Activated T-cell treated with anti-CD3 and anti-CD28 coated beads, Interleukin-2, amount 50 U/mL, for 48 hours (primary cell): ENCODE measurements at regions not wholly inside any gene's neighbourhood (a gene's known extent, or its start where the extent isn't known, plus 50 kb on each side); places are given as distances from the start of the nearest gene placed in this dataset.

Source experiments
- DNase-seq, 2 experiments: peaks; one replicate each; pipeline ENCODE4 v3.0.0-alpha.2; 2020

DNA sequence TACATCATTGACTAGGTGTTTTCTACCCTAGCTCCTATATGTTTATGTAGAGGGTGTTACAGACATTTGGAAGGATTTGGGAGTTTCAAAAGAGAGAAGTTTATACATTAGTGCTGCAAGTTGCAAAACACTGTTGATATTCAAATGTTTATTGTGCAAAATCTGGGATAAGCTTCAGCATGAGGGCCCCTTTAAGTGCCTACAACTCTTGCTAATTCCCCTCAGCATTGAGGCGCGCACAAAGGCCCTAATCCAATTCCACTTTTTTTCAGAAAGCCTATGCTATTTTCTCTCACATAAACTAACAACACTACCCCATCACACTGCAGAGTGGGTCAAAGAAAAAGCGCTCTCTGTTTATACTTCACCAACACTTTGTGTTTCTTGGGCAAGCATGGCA lies 208.0 kb downstream of the NR2F2 start:
- no peak for DNase-seq

DNA sequence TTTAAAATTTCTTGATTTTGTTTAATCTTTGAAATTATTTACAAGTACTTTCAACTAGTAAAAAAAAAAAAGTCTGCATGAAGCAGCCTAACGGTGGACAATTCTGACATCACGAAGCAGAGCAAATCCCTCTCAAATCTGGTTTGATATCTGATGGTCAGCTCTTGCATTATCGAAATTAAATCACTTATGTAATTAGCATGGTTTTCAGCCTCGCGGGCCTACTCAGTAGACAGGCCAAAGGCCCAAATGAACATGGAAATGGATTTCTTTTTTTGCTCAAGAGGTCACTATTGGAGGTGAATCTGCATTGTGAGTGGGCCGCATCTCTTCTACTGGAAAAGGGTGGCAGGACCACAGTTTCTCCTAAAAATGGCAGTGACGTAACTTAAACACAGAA lies 209.8 kb downstream of the NR2F2 start:
- DNase-seq: no peak

DNA sequence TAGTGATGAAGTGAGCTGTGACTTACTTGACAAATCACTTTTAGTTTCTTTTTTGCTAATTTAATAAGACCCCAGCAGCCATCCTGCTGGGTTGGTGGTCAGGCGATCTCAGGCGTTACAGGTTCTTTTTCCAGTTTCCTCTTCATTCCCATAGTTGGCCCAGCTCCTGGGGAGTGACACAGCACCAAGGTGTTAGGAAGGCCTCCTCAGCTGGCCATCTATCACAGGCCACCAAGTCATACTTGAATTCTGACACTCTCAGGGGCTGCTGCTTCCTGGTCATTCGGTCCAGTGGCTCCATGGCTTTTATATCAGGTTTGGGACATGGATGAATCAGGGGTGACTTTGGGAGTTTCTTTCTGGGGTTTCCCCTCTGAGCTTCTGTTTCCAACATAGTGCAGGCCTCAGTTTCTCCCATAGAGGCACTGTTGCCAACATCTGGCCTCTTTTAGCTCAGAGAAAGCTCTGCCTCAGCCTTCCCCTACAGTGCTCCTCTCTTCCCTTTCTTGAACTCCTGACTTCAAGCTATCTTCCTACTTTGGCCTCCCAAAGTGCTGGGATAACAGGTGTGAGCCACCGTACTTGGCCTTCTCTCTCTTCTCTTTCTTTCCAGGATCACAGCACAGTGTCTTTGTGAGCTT lies 211.8 kb downstream of the NR2F2 start:
- DNase-seq: no peak

DNA sequence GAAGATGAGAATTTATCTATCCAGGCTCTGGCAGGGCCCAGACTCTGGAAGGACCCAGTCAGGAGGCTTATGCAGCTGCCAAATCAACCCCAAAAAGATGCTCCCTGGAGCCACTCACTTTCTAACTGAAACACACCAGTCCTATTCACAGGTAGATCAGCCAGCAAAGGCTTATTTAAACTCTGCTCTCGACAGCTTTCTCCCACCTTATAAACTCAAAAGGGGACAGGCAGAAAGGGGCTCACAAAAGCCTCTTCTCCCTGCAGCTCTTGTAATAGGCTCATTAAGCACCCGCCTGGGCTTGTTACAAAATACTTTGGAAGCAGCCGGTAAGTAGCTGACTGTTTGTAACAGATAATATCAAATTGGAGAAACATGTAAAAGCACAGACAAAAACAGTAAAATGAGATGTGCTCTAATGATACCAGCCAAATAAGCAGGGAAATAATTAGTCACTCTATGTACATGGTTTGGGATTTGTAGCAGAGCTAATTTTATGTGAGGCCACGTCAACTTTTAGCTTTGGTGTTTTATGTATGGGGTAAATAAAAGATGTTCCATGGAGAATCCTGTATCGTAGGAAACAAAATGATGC lies 213.8 kb downstream of the NR2F2 start:
- DNase-seq: no peak

DNA sequence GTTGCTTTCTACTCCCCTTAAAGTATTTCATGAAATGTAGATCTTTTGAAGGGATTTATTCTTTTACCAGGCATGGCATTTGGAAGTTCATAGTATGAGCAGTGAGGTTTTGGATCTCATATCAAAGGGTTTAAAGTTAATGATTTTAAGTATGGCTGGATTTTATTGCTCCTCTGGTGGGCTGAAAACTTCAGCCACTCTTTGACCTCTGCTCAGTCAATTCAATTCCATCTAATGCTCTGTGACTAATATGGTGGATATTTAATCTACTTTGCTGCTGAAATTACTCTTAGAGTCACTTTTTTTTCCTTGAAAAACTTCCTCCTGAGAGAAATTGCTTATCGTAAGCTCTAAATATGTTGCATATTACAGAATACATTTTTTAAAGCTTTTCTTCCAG lies 218.6 kb downstream of the NR2F2 start:
- no peak for DNase-seq

DNA sequence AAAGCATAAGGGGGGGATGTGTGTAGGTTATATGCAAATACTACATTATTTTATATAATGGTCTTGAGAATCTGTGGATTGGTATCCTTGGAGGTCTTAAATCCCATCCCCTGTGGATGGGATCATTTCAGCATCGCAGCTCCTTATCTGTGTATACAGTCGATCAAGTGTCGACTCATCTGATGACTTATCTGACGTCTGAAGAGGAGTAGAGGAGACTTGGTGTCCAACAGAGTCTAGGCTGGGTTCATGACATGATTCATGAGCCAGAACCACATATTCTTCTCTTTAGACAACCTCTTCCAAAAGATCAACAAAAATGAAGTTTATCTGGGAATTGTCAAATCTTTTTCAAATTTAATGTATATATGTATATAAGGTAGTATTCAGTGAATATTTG lies 220.7 kb downstream of the NR2F2 start:
- no peak for DNase-seq

DNA sequence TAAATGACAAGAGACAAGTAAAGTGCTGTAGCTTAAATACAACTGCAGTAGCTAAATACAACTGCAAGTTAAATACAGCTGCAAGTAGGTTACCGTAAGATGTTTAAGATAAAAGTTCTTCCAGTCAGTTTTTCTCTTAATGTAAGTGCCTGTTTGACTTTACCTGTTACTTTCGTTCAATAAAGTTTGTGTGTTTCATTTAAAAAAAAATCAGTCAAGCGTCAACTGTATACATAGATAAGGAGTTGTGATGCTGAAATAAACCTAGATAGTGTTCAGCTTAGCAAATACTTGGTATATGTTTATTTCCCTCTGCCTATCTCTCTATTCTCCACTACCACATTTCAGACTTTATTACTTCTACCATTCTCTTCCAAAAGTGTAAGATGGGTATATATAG lies 221.2 kb downstream of the NR2F2 start:
- no peak for DNase-seq

DNA sequence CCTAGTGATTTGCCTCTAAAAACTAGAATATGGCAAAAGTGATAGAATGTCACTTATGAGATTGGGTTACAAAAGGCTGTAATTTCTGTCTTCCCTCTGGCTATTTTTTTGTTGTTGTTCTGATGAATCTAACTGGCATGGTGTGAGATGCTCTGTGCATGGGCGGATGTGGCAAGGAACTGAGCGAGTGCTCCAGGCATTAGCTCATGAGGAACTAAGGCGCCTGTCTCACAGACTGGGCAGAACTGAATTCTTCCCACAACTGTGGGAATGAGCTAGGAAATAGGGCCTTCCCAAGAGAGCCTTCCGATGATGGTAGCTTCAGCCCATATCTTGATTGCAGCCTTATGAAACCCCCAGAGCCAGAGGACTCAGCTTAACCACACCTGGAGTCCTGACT lies 222.5 kb downstream of the NR2F2 start:
- DNase-seq: no peak

DNA sequence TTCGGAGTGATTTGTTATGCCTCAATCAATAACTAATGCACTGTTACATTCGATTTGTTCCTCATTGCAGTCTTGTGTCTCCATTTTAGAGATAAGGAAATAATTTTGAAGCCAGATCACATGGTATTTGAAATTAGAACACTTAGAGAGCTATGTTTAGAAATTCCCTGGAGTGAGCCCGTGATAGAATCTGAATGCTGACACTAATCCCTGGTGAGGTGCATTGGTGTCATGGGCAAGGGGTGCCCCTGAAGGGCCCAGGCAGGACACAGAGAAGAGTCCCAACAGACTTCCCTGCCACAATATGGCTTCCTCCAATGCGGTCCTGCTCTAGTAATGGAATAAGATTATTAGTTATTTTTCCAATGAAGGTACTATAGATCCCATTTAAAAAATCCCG lies 223.0 kb downstream of the NR2F2 start:
- no peak for DNase-seq

DNA sequence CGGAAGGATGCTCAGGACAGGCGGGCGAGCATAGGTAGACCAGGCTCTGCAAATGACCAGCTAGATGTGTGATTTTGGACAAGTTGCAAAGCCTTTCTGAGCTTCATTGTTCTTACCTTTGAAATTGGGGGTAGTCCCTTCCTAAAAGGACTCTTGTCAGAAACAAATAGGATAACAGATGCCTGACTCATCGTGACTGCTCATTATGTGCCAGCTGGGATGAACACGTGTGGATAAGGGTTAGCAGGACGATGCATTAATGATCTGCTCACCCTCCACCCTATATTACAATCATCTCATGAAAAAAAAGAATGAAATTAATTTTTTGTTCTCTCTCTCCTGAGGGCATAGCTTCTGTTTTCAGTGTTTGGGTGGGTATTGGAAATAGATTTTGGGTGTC lies 223.4 kb downstream of the NR2F2 start:
- no peak for DNase-seq

DNA sequence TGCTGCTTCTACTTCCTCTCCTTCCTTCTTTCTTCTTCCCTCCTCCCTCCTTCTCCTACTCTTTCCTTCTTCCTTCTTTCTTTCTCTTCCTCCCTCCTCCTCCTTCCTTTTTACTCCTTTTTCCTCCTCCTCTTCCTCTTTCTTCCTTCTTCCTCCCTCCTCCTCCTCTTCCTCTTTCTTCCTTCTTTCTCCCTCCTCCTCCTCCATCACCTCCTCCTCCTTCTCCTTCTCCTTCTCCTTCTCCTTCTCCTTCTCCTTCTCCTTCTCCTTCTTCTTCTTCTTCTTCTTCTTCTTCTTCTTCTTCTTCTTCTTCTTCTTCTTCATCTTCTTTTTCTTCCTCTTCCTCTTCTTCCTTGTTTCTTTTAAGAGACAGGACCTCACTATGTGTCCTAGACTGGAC lies 224.0 kb downstream of the NR2F2 start:
- DNase-seq: no peak

DNA sequence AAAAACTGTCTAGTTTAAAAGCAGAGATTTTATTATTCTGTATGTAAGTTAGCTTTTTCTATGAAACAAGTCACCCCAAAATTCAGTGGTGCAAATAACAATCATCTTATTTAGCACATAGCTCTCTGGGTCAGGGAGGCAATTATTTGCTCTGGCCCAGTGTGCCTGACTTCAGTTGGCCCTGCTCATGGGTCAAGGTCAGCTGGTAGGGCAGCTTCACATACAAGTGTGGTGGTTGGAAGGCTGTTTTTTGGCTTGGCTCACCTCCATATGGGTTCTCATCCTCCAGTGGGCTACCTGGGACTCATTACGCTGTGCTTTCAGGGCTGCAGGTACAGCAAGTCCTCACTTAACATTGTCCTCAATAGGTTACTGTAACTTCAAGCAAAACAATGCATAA lies 228.6 kb downstream of the NR2F2 start:
- no peak for DNase-seq

DNA sequence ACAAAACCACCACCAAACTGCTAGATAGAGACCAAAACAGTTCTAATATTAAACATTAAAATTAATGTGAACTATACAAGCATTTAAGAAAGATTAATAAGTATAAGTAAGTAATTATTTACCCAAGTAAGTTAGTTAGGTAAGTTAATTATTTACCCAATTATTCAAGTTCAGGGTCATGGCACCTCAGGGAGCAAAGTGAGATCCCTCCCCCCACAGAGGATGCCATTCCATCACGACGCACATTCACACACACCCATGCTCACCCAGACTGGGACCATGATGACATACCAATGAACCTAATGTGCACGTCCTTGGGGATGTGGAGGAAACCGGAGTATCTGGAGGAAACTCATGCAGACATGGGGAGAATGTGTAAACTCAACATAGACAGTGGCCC lies 229.1 kb downstream of the NR2F2 start:
- DNase-seq: no peak

DNA sequence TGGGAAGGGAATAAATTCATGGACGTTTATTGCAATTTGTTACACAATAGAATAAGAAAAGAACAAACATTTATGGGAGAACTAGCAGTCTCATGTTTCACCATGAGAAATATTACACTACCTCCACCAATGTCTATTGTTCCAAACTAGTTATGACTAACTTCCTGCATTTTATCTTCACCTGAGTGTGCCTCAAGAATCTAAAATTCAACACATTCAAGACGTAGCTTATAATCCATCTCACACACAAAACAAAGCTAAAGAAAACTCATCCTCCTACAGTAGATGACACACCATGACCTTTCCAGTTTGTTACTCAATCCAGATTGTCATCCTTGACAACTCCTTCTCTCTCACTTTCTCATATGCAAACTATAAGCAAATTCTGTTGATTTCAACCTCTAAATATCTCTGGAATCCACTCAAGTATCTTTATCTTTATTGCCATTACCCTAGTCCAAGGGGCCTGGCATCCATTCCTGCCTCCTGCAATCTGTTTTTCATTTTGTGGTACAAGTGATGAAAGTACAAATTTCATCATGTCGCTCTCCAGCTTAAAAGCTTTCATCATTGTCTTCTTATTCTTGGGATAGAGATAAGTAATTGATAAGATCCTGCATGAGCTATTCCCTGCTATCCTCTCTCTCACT lies 229.9 kb downstream of the NR2F2 start:
- DNase-seq: no peak

DNA sequence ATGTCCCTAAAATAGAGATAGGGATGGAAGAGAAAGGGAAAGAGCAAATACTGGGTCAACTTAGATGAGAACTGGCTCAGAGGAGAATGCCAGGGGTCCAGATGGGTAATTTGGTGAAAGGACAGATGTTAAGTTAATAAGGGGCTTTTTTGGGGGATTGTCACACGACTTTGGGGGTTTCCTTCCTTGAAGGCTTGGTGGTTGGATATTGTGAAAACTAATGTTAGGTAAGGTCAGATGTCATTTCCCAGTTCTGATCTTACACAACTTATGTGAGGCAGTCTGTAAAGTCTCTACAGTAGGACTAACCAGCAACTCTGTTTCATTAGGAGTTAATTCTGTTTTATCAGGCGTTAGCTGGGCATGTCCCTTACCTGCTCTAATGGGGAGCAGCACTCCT lies 231.1 kb downstream of the NR2F2 start:
- no peak for DNase-seq

DNA sequence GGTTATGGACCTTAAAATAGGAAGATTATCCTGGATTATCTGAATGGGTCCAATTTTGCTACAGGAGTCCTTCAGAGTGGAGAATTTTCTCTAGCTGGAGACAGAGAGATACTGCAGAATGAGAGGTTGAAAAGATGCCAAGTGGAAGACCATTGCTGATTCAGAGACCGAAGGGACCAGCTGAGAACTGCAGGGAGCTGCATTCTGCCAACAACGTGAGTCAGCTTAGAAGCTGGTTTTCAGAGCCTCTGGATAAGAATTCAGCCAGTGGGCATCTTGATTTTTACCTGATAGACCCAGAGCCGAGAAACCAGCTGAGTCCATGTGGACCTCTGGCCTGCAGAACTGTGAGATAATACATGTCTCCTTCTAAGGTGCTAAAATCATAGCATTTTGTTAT lies 234.0 kb downstream of the NR2F2 start:
- no peak for DNase-seq

DNA sequence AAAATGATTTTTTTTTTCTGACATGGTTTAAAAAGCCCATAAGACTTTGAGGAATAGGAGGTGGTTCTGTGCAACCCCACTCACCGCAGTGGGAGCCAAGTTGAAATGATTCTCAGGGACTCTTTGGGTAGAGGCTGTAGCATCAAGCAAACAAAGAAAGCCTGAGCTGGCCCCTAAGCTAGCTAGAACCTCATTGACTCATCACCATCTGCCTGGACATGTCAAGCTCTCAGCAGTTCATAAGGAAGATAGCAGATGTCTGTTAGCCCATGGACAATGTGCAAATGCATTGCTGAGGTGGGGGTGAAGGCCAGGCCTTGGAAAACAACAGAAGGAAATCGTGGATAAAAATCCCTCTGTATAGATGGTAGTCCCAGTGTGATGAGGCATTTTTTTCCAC lies 234.8 kb downstream of the NR2F2 start:
- no peak for DNase-seq

DNA sequence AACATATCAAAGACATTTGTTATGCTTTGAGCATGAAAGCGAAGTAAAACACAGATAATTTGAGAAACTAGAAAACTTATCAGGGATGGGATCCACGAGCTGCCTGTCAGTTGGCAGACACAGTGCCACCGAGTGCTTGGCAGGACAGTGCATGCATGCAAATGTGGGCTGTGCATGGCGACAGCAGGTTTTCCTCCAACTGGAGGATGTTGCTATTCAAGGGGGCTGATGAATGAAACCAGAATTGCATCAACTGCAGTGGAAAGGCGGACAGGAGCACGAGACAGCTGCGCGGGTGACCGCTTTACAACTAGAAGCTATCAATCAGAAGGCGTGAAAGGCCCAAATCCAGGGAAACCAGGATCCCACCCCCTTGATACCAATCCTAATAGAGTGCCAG lies 244.3 kb downstream of the NR2F2 start:
- DNase-seq: no peak

DNA sequence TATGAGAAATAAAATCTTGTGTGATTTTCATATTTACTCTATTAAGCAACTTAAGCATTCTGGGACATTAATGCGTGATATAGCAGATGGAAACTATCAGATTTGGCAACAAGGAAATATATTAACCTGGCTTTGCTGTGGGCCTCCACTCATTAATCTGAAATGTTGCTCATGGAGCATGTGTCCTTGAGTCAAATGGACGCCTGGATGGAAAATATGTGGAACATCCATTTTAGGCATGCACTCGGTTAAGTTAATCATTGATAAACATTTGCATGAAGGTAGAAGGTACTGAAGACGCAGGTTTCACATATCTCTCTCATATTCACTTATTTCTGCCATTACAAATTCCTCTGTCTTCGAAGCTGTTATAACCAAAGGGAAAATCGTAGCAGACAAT lies 246.1 kb downstream of the NR2F2 start:
- no peak for DNase-seq

DNA sequence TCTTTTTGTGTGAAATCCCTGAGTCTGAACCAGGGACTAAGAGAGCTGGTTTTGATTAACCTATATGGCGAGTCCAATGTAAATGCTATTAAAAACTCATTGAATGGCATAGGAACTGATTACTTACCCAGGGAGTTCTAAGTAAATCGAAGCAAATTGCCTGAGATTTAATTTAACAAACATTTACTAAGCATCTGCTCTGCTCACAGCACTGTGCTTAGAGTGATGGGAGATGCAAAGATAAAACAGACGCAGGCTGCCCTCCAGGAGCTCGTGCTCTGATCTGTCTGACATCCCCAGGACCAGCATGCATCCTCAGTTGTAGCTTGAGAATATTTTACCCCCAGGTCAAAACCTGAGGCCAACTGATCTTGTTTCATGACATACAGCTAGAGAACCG lies 247.9 kb downstream of the NR2F2 start:
- DNase-seq: no peak

DNA sequence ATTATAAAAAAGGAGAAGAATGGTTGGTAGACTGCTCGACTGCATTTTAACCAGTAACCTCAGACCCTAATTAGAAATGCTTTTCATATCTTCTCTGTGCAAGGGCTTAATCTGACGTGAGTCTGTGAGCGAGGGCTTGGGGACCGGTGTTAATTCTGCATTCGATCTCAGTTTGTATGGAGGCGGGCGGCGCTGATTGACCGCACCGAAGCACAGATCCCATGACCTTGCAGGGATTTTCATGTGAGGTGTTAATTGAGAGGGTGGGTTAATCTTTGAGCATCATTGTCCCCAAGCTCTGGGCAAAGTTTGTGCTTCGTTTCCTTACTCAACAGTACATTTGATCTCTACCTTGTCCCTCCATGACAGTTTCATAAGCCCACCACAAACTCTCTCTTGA lies 250.9 kb downstream of the NR2F2 start:
- no peak for DNase-seq

DNA sequence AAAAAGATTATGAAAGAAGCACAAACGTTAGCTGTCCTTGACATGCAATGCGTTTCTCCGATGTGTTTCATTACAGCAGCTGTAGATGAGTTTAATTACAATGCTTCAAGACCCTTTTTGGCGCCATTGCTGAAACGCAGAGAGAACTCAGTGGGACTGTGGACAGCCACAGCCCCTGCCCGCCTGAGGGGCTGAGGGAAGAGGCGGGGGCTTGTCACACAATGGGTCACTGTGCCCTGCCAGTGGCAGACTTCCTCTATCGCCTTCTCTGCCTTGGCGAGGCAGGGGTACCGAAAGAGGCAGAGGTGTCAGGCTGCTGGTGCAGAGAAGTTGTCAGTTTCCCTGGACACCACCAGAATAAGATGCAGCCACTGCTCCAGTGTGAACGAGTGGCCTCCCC lies 252.0 kb downstream of the NR2F2 start:
- no peak for DNase-seq

DNA sequence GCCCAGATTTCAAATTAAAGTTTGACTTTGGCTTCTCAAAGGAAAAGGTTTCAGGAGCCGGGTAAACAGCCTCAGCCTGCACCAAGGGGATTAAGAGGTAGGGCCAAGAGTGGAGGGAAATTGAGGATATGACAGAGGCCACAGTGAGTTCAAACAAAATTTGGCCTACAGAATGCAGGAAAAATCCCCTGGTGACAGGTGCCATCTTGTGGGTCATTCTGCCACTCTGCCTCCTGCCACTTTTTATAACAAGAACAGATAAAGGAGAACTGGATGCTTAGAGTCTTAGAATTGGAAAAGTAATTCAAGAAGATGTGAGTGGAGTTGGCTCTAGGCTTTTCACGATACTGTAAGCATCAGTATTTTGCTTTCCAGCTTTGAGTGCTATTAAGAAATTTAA lies 253.2 kb downstream of the NR2F2 start:
- no peak for DNase-seq

DNA sequence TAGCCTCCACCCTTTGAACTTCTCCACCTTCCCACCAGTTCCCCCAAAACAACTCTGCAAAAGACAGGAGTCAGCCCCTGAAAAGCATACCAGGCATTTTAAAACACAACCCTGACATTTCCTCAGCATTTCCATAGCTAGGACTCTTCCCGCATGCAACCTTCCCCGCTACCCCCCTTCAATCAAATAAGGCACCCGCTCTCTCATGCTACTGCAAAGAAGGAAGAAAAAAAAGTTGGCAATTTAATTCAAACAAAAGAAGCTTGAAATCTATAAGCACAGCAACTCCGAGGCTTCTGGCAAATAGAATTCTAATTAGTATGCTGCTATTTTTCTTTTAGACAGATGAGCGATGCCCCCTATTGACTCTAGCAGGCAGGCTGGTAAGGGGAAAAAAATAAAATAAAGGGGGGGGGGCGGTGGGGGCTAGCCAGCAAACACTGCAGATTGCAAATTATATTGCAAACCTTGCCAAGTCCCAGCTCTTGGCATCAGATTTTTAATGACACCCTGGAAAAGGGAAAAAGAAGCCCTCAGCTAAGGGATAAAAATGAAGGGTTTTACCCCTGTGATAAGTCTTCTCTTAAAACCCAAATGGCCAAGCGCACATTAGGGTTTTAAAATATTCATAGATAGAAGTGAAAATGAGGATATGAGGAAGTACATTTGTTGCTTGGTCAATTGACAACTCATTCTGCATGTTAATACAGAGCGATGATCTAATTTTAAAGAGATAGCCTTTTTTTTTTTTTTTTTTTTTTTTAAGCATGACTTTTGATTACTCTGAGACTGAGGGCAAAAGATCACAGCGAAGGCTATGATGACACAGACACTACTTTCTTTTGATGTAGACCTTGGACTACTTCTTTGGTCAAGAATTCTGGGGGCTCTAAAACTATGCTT lies 255.2 kb downstream of the NR2F2 start:
- DNase-seq: no peak
